Esophagus squamous epithelium (tissue), 5 donors: ENCODE measurements at regions not wholly inside any gene's neighbourhood (a gene's known extent, or its start where the extent isn't known, plus 50 kb on each side); places are given as distances from the start of the nearest gene placed in this dataset.

ENCODE experiments used
- DNase-seq: peaks from one replicate; lab custom pipeline; 2025; lab: John Stamatoyannopoulos, UW
- H3K27ac ChIP-seq, 4 donors: fragments of 200-600 bp; sonication (generic); one replicate each; pipeline ENCODE4 v1.5.1; 2016 to 2019; ENCODE audit warnings: mild to moderate bottlenecking in 1 of 4
- H3K27me3 ChIP-seq, 4 donors: fragments of 200-600 bp; sonication (generic); 1 replicate in 3 of 4; 2 replicates in 1 of 4; pipeline versions ENCODE4 v1.5.1 to v1.6.0; 2017 to 2021; ENCODE audit warnings: antibody characterized with exemption in 1 of 4
- H3K36me3 ChIP-seq, 3 donors: fragments of 200-600 bp; sonication (generic); one replicate each; pipeline ENCODE4 v1.5.1; 2016 to 2019
- H3K4me1 ChIP-seq, 3 donors: fragments of 200-600 bp; sonication (generic); one replicate each; pipeline ENCODE4 v1.5.1; 2017 to 2019
- H3K4me3 ChIP-seq, 4 donors: fragments of 200-600 bp; sonication (generic); 1 replicate in 3 of 4; 2 replicates in 1 of 4; pipeline ENCODE4 v1.5.1; 2016 to 2019; ENCODE audit warnings: mild to moderate bottlenecking in 2 of 4, moderate library complexity in 1 of 4
- H3K9me3 ChIP-seq, 3 donors: fragments of 200-600 bp; sonication (generic); one replicate each; pipeline ENCODE4 v1.5.1; 2016 to 2019
- POLR2A ChIP-seq, 4 donors: fragments of 450-650 bp; IDR thresholded peaks; one replicate each; pipeline ENCODE4 v1.6.1; 2017; ENCODE audit warnings: antibody characterized with exemption in 4 of 4, mild to moderate bottlenecking in 4 of 4, moderate library complexity in 3 of 4
- WGBS, 2 donors: methylation state at CpG; one replicate each; pipeline ENCODE4 v1.1.5; 2018; 5-methylcytosine and 5-hydroxymethylcytosine counted together
- intact Hi-C: fragments of 100-400 bp; cut with DNase I; formaldehyde crosslinking; loops from one replicate; pipeline ENCODE4 v1.15.0; 2022
- TF ChIP-seq, protein P1 (sequence below), 6 experiments: fragments of 450-650 bp in 4 of 6; fragments of 200-600 bp in 2 of 6; sonication (generic) in 2 of 6; IDR thresholded peaks; one replicate each; pipeline ENCODE4 v1.5.1; 2016 to 2019; ENCODE audit warnings: antibody characterized with exemption in 6 of 6, mild to moderate bottlenecking in 4 of 6, moderate library complexity in 4 of 6
- donor health status: DM: yes; HTN: yes; CAD: no.

DNA sequence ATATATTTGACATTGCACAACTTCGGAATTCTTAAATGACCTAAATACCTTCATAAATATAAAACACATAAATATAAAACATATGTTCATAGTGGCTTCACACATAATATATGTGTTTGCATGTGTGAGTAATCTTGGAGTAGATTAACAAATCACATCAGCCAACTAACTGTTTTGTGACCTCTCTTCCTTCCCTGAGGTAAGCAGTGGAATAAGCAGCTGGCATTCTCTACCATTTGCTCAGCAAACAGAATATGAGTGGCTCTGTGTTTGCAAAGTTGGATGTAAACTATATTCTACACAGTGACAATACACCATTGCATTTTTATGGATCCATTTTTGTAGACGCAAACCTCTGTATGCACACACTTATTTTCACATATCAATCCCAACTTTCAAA lies 189.9 kb downstream of the ACER2 start:
- H3K4me1 ChIP-seq: no peaks in the 10 kb centered on the region
- intact Hi-C loops: no loop called here
- 63 to 74% methylated on average over 2 of the region's 2 CpGs for WGBS, 2 donors
- TF ChIP-seq, protein P1, sequence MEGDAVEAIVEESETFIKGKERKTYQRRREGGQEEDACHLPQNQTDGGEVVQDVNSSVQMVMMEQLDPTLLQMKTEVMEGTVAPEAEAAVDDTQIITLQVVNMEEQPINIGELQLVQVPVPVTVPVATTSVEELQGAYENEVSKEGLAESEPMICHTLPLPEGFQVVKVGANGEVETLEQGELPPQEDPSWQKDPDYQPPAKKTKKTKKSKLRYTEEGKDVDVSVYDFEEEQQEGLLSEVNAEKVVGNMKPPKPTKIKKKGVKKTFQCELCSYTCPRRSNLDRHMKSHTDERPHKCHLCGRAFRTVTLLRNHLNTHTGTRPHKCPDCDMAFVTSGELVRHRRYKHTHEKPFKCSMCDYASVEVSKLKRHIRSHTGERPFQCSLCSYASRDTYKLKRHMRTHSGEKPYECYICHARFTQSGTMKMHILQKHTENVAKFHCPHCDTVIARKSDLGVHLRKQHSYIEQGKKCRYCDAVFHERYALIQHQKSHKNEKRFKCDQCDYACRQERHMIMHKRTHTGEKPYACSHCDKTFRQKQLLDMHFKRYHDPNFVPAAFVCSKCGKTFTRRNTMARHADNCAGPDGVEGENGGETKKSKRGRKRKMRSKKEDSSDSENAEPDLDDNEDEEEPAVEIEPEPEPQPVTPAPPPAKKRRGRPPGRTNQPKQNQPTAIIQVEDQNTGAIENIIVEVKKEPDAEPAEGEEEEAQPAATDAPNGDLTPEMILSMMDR (IDR thresholded peaks at IDR 0.05): no peak
- TF ChIP-seq POLR2A (IDR thresholded peaks at IDR 0.05): no peak
- H3K4me3 ChIP-seq: no peak overlapping the region
- no peaks in the 10 kb centered on the region for H3K27me3 ChIP-seq
- H3K9me3 ChIP-seq: no peaks in the 10 kb centered on the region
- H3K27ac ChIP-seq: no peak overlapping the region
- no peaks in the 10 kb centered on the region for H3K36me3 ChIP-seq
- DNase-seq: no peak

DNA sequence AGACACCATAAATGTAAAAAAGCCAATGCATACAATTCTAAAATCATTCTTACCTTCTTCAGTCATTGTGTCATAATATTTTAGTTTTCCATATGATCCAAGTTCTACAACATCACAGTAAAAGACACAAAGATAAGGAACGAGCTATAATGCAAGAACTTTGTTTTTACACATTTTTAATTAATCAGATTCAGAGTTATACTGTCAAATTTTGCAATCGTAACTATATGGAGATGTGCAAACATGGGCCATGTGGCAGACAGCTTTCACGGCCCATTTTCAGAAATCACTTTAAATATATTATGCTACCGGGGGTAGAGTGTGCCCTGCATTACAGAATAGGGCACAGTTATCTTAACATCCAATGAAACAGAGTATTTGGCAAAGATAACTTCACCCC lies 188.4 kb downstream of the ACER2 start:
- 54 to 62% methylated on average over 4 of the region's 4 CpGs for WGBS, 2 donors
- intact Hi-C loops: no loop called here
- no peaks in the 10 kb centered on the region for H3K36me3 ChIP-seq
- H3K27me3 ChIP-seq: no peaks in the 10 kb centered on the region
- no peak for TF ChIP-seq POLR2A (IDR thresholded peaks at IDR 0.05)
- TF ChIP-seq, protein P1 (IDR thresholded peaks at IDR 0.05): no peak
- DNase-seq: no peak
- no peak overlapping the region for H3K4me3 ChIP-seq
- H3K9me3 ChIP-seq: no peaks in the 10 kb centered on the region
- H3K27ac ChIP-seq: no peak overlapping the region
- H3K4me1 ChIP-seq: no peaks in the 10 kb centered on the region

DNA sequence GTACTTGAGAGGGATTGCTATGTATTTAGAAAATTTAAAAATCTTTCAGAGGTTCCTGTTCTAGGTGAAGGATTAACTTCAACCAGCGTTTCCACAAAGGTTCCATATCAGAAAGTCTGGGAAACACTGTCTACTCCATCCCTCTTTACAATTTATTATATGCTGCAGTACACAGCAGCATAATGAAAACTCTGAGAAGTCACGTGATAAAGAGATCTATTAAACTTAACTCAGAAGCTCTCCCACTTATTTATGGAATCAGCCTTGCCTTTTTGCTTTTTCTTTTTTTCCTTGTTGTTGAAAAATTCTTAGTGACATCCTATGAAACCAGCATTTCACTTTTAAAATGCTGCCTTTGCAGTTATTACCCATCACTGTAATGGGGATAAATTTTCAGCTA lies 186.2 kb downstream of the ACER2 start:
- Histone ChIP-seq H3K4me1 (no peaks in the 10 kb centered on the region), H3K9me3 (no peaks in the 10 kb centered on the region), H3K4me3 (no peak overlapping the region), H3K36me3 (no peaks in the 10 kb centered on the region), H3K27me3 (no peaks in the 10 kb centered on the region), H3K27ac (no peak overlapping the region)
- no peak for DNase-seq
- 50 to 67% methylated on average over 2 of the region's 2 CpGs for WGBS, 2 donors
- intact Hi-C loops: no loop called here
- TF ChIP-seq, protein P1 (IDR thresholded peaks at IDR 0.05): no peak
- TF ChIP-seq POLR2A (IDR thresholded peaks at IDR 0.05): no peak

- no peak for DNase-seq
- no peaks in the 10 kb centered on the region for H3K36me3 ChIP-seq
- H3K27me3 ChIP-seq: no peaks in the 10 kb centered on the region
- no peaks in the 10 kb centered on the region for H3K4me1 ChIP-seq
- H3K27ac ChIP-seq: no peak overlapping the region
- 58 to 70% methylated on average over 1 of the region's 1 CpG for WGBS, 2 donors
- intact Hi-C loops: no loop called here
- no peak overlapping the region for H3K4me3 ChIP-seq
- no peak for TF ChIP-seq POLR2A (IDR thresholded peaks at IDR 0.05)
- TF ChIP-seq, protein P1 (IDR thresholded peaks at IDR 0.05): no peak
- no peaks in the 10 kb centered on the region for H3K9me3 ChIP-seq
Observed at GRCh38 chr9:19587678-19588077, 178.9 kb downstream of the ACER2 start.

DNA sequence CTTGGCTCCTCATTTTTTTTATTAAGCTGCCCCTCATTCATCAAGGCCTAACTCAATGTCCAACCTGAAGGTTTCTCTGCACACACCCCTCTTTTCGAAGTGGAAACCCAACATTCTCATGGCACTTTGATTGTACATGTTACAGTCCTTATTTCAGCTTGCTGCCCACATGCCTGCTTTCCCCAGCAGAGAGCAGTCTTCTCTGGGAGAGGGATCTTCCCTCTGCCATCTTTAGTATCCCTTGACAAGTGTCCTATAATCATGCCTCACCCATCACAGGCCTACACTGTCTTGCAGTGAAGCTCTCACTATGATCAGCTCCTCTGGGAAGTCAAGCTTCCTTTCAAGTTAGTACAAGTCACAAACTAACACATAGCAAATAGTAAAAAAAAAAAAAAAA lies 175.1 kb downstream of the ACER2 start:
- no peak for DNase-seq
- TF ChIP-seq POLR2A (IDR thresholded peaks at IDR 0.05): no peak
- TF ChIP-seq, protein P1 (IDR thresholded peaks at IDR 0.05): no peak
- 85 to 92% methylated on average over 1 of the region's 1 CpG for WGBS, 2 donors
- intact Hi-C loops: no loop called here
- Histone ChIP-seq H3K4me3 (no peak overlapping the region), H3K27me3 (no peaks in the 10 kb centered on the region), H3K9me3 (no peaks in the 10 kb centered on the region), H3K27ac (no peak overlapping the region), H3K36me3 (no peaks in the 10 kb centered on the region), H3K4me1 (no peaks in the 10 kb centered on the region)
